ENCODE measurements at regions not wholly inside any gene's neighbourhood (a gene's known extent, or its start where the extent isn't known, plus 50 kb on each side); places are given as distances from the start of the nearest gene placed in this dataset.
"Not testable (repeated sequence)": the region's sequence is repeated elsewhere in the genome, so short reads cannot be mapped to it uniquely, and the experiment has no call there.

GRCh38 chr7:9552431-9552830 lies 1119.0 kb downstream of the NXPH1 start:
- not testable (repeated sequence) for DNase-seq

GRCh38 chr7:9557853-9558252 lies 1124.4 kb downstream of the NXPH1 start:
- DNase-seq = no peak

- no peak for DNase-seq
Measured at GRCh38 chr7:9575716-9576115, 1142.3 kb downstream of the NXPH1 start.

GRCh38 chr7:9582824-9583223 lies 1149.4 kb downstream of the NXPH1 start:
- no peak for DNase-seq

GRCh38 chr7:9598411-9598810 lies 1165.0 kb downstream of the NXPH1 start:
- DNase-seq = no peak

- DNase-seq = no peak
Measured at GRCh38 chr7:9600974-9601373, 1167.6 kb downstream of the NXPH1 start.

- no peak for DNase-seq
Measured at GRCh38 chr7:9603291-9603690, 1169.9 kb downstream of the NXPH1 start.

GRCh38 chr7:9608560-9608959 lies 1175.2 kb downstream of the NXPH1 start:
- no peak for DNase-seq

- DNase-seq = not testable (repeated sequence)
Measured at GRCh38 chr7:9620899-9621298, 1187.5 kb downstream of the NXPH1 start.

GRCh38 chr7:9621306-9621902 lies 1188.0 kb downstream of the NXPH1 start:
- not testable (repeated sequence) for DNase-seq

GRCh38 chr7:9621927-9622326 lies 1188.5 kb downstream of the NXPH1 start:
- no peak for DNase-seq

GRCh38 chr7:9625953-9626352 lies 1192.5 kb downstream of the NXPH1 start:
- DNase-seq = no peak

GRCh38 chr7:9645756-9646155 lies 1212.3 kb downstream of the NXPH1 start:
- no peak for DNase-seq

- DNase-seq = no peak
Measured at GRCh38 chr7:9657257-9657656, 1223.8 kb downstream of the NXPH1 start.

GRCh38 chr7:9671979-9672917 lies 1238.8 kb downstream of the NXPH1 start:
- DNase-seq = no peak

- DNase-seq = no peak
Measured at GRCh38 chr7:9680713-9681112, 1247.3 kb downstream of the NXPH1 start.

GRCh38 chr7:9681284-9681683 lies 1247.9 kb downstream of the NXPH1 start:
- no peak for DNase-seq

- no peak for DNase-seq
Measured at GRCh38 chr7:9691286-9691685, 1257.9 kb downstream of the NXPH1 start.

GRCh38 chr7:9698375-9698774 lies 1265.0 kb downstream of the NXPH1 start:
- DNase-seq = no peak

GRCh38 chr7:9709216-9709615 lies 1264.5 kb upstream of the PHF14 start:
- DNase-seq = no peak

- no peak for DNase-seq
Measured at GRCh38 chr7:9711259-9711918, 1262.3 kb upstream of the PHF14 start.

GRCh38 chr7:9718071-9718661 lies 1255.5 kb upstream of the PHF14 start:
- no peak for DNase-seq

- no peak for DNase-seq
Measured at GRCh38 chr7:9719303-9719702, 1254.4 kb upstream of the PHF14 start.
